ENCODE measurements at regions not wholly inside any gene's neighbourhood (a gene's known extent, or its start where the extent isn't known, plus 50 kb on each side); places are given as distances from the start of the nearest gene placed in this dataset.
A peak's percentile ranks its signal among the peaks of the same experiment; 100 is the strongest.
"Not testable (repeated sequence)": the region's sequence is repeated elsewhere in the genome, so short reads cannot be mapped to it uniquely, and the experiment has no call there.

DNA sequence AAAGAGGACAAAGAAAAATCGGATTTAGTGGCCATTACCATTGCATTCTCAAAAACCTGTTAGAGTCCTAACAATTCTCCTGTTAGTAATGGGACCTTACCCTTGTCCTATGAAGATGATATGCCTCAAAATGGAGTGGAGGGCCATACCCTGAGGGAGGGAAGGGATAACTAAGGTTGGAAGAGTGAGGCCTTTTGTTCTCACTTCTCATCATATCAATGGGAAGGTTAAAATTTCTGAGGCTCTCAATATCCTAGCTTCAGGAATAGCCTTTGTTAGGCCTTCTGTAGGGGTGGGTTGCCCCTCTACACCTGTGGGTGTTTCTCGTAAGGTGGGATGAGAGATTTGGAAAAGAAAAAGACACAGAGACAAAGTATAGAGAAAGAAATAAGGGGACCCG, 109.4 kb upstream of the SGIP1 start:
- DNase-seq, result not testable (repeated sequence)

GRCh38 chr1:66426239-66426853, 107.6 kb upstream of the SGIP1 start:
- no peak for DNase-seq

DNA sequence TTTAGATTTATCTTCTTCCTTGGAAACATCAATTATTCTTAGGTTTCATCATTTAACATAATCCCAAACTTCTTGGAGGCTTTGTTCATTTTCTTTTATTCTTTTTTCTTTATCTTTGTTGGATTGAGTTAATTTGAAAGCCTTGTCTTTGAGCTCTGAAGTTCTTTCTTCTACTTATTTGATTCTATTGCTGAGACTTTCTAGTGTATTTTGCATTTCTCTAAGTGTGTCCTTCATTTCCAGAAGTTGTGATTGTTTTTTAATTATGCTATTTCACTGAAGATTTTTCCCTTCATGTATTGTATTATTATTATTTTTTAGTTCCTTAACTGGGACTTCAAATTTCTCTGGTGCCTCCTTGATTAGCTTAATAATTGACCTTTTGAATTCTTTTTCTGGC, 103.1 kb upstream of the SGIP1 start:
- not testable (repeated sequence) for DNase-seq

- no peak for DNase-seq
These were observed 102.0 kb upstream of the SGIP1 start for GRCh38 chr1:66431999-66432398.

DNA sequence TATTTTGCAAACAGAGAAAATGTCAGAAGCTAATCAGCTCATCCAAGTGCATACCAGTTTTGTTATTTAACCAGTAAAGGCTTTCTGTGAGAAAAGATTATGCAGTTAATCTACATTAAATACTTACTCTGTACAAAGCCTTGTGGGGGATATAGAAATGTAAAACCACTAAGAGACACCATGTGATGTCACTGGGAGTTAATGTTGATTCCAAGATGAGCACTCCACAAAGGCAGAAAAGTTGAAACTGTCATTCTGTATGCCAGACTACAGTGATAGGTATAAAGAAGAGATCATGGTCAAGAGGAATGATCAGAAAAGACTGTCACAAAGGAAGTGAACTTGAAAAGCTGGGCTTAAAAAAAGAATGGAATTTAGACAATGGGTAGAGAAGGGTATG, 100.3 kb upstream of the SGIP1 start:
- no peak for DNase-seq

DNA sequence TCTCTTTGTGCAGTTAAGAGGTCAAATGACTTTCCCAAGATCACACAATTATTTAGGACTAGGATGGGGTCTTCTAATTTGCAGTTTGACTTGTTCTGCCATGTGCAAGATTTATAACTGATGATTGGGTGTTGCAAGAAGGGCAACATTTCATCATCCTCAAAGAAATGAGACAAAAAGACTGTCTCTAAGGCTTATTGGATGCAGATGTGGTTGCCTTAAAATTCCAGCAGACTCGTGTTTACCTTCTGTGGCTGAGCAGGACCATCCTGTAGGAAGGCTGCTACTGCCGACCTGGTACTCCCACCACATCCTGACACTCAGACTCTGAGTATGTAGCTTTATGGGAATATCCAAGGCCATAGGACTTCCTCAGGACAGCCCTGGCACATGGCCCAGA, 99.9 kb upstream of the SGIP1 start:
- DNase-seq, result no peak

DNA sequence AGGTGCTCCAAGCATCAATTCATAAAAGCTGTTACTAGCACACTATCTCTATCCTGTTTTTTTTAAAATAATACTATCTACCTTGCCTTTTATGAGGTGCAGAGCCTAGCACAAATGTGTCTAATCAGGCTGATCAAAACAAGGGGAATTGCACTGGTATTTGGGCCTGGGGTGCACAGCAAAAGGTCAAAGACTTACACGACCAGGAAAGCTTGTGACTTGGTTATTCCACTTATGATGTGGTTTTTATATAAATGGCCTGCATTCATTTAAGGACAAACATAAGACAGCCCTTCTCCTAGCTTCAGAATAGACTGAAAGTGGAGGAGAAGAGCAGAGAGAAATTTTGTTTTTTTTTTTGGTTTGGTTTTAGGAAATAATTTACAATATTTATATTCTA, 98.4 kb upstream of the SGIP1 start:
- no peak for DNase-seq

- no peak for DNase-seq
These were observed 97.4 kb upstream of the SGIP1 start for GRCh38 chr1:66436378-66437135.

DNA sequence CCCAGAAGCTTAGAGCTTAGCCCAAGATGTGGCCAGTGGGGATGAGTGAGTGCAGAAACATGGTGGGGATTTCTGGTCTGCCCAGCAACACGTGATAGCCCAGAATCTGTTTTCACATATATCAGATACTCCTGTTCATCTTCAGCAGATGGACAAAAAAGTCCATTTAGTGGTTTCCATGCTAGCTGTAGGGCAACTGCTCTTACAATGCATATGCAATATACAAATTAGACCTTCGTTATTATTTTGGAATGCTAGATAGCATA, 96.9 kb upstream of the SGIP1 start:
- DNase-seq, result no peak

DNA sequence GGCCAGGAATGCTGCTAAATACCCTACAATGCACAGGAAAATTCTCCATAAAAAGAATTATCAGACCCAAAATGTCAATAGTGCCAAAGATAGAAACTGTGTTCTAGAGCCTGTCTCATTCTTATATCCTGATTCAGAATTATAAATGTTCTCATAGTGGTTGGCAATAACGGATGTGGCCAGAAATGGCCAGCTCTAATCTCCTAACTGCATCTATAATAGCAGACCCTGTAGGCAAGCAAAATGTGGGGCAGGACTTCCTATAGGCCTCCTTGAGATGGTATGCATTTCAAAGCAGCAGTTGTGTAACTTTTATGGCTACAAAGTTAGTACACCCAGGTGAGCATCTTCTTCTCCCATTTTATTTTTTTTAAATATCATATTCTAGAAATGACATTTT, 95.9 kb upstream of the SGIP1 start:
- DNase-seq, result no peak

GRCh38 chr1:66438501-66438900, 95.5 kb upstream of the SGIP1 start:
- no peak for DNase-seq

GRCh38 chr1:66439031-66439740, 94.8 kb upstream of the SGIP1 start:
- DNase-seq, result no peak

DNA sequence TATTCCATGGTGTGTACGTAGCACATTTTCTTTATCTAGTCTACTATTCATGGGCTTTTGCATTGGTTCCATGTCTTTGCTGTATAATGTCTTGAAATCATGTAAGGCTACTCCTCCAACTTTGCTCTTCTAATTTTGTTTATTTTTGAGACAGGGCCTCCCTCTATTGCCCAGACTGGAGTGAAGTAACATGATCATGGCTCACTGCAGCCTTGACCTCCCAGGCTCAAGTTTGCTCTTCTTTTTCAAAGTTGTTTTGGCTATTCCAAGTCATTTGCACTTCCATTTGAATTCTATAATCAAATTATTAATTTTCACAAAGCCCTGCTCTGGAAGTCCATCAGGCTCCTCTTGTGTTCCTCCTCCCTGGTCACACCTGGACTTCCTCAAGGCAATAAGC, 90.2 kb upstream of the SGIP1 start:
- DNase-seq, result no peak

GRCh38 chr1:66444438-66445265, 89.3 kb upstream of the SGIP1 start:
- no peak for DNase-seq

DNA sequence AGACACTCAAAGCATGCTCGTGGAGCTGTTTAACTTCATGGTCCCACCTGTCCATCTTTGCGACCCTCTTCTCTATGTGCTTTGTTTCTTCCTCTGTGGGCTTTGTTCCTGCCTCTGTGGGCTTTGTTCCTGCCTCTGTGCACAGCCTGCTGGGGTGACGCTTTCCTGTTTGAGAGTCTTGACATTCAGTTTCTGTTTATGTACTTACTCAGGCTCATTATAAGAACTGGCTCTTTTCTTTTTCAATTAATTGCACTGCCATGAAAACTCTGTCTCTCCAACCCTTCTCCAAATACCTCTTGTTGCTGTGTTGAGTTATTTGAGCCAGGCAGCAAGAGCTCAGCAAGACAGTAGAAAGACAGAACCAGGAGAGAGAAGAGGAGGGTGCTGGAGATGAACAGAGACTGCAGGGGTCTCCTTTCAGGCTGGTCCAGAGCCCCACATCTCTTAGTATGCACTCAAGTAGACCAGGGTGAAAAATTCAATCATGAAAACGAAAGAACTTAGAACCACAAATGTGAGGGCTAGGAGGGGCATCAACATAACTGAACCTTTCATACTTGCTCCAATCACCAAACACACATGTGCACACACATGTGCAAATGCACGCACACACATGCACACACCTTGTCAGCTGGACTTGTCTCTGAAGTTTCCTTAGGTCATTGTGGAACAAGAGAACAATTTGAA, 88.3 kb upstream of the SGIP1 start:
- DNase-seq, result no peak

DNA sequence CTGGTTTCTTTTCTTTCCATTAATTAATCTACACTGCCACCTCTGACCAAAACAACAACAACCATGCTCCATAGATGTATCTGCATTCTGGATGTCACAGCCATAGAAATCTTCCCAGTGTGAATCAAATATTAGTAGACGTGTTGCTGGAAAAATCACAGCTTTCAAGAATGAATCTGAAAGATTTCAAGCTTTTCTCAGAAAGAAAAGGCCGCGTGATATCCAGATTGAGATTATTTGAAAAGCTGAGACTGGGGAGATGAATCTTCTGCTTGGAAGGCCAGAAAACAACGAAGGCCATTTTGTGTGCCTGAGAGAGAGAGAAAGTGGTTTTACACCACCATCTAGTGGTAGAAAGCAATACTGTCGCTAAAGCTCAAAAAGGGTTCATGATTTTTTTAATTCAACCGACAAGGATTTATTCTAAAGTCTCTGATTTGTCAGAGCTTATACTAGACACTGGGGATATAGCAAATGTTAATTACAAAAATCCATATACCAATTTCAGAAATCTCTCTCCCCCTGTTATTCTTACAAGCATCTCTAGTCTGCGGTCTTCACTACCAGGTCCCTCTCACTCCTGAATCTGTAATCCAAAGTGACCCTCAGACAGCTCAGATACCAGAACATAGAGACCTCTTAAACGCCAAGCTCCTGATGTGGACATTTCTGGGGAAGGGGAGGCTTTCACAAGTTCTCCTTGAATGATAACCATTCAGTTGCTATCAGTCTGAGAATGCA, 87.5 kb upstream of the SGIP1 start:
- peak; percentile 42 for DNase-seq

DNA sequence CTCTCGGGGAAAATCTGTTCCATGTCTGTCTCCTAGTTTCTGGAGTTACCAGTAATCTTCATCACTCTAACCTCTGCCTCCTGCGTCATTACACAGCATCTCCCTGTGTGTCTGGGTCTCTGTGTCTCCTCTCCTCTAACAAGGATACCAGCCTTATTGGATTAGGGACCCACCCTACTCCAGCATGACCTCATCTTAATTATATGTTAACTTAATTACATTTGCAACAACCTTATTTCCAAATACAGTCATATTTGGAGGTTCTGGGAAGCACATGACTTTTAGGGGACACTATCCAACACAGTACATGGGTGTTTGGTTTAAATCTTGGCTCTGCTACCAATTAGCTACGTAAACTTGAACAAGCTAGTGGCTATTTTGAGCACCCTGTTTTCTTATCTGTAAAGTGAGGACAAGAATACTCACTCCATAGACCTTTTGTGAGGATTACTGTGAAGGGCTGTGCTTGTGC, 83.9 kb upstream of the SGIP1 start:
- no peak for DNase-seq

DNA sequence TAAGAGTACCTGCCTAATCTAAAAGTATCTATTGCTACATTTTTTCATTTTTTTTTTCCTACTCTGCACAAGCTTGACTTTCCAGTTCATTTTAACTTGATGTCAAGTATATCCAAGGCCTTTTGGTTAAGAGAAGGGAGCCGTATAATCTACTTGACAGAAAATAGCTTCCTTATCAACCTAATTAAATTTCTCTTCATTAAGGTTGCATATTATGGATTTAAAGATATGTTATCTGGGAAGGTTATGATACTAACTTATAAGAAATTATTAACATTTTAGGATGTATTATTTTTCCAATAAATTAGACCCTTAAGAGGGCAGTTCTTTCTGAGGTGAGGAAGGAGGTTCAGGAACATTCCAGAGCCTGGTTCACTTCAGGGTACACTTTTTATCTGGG, 83.1 kb upstream of the SGIP1 start:
- DNase-seq, result no peak

GRCh38 chr1:66452162-66452561, 81.8 kb upstream of the SGIP1 start:
- DNase-seq, result no peak

DNA sequence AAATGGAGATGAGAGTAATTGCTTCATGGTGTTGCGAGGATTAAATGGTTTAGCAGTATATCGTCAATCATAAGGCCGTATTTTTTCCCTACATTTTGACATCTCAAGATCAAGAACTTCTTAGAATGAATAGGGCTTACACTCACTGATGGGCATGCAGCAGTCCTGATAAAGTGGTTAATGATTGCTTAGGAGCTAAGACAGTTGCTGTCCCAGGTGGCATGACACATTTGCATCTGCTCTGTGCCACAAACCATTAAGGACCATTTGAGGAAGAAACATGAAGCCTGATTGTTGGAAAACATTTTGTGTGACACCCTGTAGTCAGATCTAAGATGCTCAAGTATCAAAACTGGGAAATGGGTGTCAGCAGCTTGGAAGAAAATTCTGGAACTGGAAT, 81.0 kb upstream of the SGIP1 start:
- no peak for DNase-seq

DNA sequence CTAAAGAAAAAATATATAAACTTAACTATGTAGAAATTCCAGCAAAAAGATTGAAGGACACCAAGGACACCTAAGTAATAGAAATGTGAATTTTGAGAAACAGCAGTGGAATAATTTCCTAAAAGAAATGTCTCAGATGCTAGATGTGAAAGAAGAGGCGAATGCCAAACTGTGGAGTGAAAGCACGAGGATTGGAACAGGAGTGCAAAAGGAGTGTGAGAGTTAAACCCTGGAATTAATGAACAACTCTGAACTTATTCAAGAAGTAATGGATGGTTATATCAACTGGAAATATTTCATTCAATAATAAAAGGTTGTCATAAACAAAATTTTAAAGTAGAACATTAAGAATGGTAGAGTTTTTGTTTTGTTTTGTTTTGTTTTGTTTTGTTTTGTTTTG, 78.5 kb upstream of the SGIP1 start:
- no peak for DNase-seq

- DNase-seq, result no peak
These were observed 73.2 kb upstream of the SGIP1 start for GRCh38 chr1:66460776-66461175.

Data from NCI-H2171 (cell line).